GM13976 (cell line): ENCODE measurements at regions not wholly inside any gene's neighbourhood (a gene's known extent, or its start where the extent isn't known, plus 50 kb on each side); places are given as distances from the start of the nearest gene placed in this dataset.

ENCODE experiments used
- DNase-seq: peaks from one replicate; pipeline ENCODE4 v3.0.0; 2012; ENCODE audit warnings: low spot score
- in situ Hi-C: fragments of 300-500 bp; cut with MboI; formaldehyde crosslinking; loops from one replicate; pipeline ENCODE4 v1.12.0; 2022; ENCODE audit warnings: low sequenced_read_pairs, mixed read lengths, inconsistent platforms; ENCODE audit not compliant: unreplicated experiment
- TF ChIP-seq, protein P1 (sequence below): IDR thresholded peaks from 2 replicates; pipeline ENCODE4 v1.5.1; 2012; ENCODE audit warnings: borderline replicate concordance, mild to moderate bottlenecking; ENCODE audit not compliant: insufficient read depth; ENCODE audit errors: extremely low read depth, missing control alignments, control extremely low read depth

GRCh38 chr13:89831157-89831556 is 1516.3 kb upstream of the MIR17HG start:
- DNase-seq: no peak
- in situ Hi-C loops: no loop called here
- TF ChIP-seq, protein P1, sequence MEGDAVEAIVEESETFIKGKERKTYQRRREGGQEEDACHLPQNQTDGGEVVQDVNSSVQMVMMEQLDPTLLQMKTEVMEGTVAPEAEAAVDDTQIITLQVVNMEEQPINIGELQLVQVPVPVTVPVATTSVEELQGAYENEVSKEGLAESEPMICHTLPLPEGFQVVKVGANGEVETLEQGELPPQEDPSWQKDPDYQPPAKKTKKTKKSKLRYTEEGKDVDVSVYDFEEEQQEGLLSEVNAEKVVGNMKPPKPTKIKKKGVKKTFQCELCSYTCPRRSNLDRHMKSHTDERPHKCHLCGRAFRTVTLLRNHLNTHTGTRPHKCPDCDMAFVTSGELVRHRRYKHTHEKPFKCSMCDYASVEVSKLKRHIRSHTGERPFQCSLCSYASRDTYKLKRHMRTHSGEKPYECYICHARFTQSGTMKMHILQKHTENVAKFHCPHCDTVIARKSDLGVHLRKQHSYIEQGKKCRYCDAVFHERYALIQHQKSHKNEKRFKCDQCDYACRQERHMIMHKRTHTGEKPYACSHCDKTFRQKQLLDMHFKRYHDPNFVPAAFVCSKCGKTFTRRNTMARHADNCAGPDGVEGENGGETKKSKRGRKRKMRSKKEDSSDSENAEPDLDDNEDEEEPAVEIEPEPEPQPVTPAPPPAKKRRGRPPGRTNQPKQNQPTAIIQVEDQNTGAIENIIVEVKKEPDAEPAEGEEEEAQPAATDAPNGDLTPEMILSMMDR: no peak

DNA sequence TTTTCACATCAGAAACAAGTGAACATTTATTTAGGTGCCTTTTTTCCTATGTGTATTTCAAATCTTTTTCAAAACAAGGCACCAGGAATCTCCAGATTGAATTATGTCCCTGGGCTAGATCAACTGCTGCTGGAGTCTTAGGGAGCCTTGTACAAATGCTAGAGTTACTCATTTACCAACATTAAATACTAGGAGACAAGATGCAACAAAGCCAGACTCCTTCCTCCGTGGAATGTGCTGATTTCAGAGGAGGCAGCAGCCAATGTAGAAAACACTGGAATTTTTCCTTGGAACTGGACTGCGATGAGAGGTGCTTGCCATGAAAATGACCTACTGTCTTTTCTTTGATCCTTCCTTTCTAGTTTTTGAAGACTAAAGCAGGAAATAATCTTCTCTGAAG is 1514.7 kb upstream of the MIR17HG start:
- in situ Hi-C loops: no loop called here
- no peak for DNase-seq
- TF ChIP-seq, protein P1: no peak

- DNase-seq: no peak
- in situ Hi-C loops: no loop called here
- TF ChIP-seq, protein P1: no peak
These were observed 1503.9 kb upstream of the MIR17HG start for GRCh38 chr13:89843621-89844020.

DNA sequence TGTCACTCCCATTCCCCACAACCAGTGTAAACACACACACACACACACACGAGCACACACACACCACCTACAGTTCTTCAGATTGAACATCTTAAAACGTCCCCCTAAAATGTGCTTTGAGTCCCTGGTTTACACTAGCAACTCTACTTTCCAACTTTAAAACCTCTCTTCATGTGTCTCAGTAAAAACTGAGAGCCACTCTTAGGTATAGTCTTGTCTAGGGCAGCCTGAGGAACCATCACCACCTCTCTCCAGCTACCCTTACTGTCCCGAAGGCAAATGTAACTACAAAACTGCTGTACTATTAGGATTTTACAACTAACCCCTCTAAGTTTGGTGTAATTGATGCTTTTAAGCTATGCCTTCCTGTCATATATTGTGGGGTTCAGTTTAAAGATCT is 1501.6 kb upstream of the MIR17HG start:
- TF ChIP-seq, protein P1: no peak
- no peak for DNase-seq
- in situ Hi-C loops: no loop called here

- TF ChIP-seq, protein P1: no peak
- DNase-seq: no peak
- in situ Hi-C loops: no loop called here
These were observed 1500.4 kb upstream of the MIR17HG start for GRCh38 chr13:89846926-89847585.

- no peak for DNase-seq
- TF ChIP-seq, protein P1: no peak
- in situ Hi-C loops: no loop called here
These were observed 1494.9 kb upstream of the MIR17HG start for GRCh38 chr13:89852570-89852969.
